GM23338 (cell line): ENCODE measurements at regions not wholly inside any gene's neighbourhood (a gene's known extent, or its start where the extent isn't known, plus 50 kb on each side); places are given as distances from the start of the nearest gene placed in this dataset.

ENCODE experiments used
- ATAC-seq: fragments of 200-7000 bp; cut with Tn5 transposase; 3 replicates; pipeline ENCODE4 v1.9.1; 2020
- DNase-seq: peaks from one replicate; pipeline ENCODE4 v3.0.0-alpha.2; 2015; ENCODE audit warnings: low spot score
- H2AFZ ChIP-seq: fragments of 200-600 bp; sonication (generic); 2 replicates; pipeline ENCODE4 v1.8.0; 2016; ENCODE audit warnings: antibody characterized with exemption, mild to moderate bottlenecking, moderate library complexity
- H3F3A ChIP-seq: fragments of 200-600 bp; sonication (generic); replicated peaks from 2 replicates; pipeline ENCODE4 v1.8.0; 2017; ENCODE audit warnings: antibody characterized with exemption, mixed run types, low read depth
- H3K27ac ChIP-seq: fragments of 200-600 bp; sonication (generic); 2 replicates; pipeline ENCODE4 v1.6.1; 2016; ENCODE audit warnings: low read depth
- H3K27me3 ChIP-seq: fragments of 200-600 bp; sonication (generic); 2 replicates; pipeline ENCODE4 v1.8.0; 2016; ENCODE audit warnings: mild to moderate bottlenecking, mixed run types, moderate library complexity; ENCODE audit not compliant: insufficient read depth
- H3K36me3 ChIP-seq: fragments of 200-600 bp; sonication (generic); 2 replicates; pipeline ENCODE4 v1.8.0; 2016; ENCODE audit warnings: mild to moderate bottlenecking; ENCODE audit not compliant: insufficient read depth
- H3K4me1 ChIP-seq: fragments of 200-600 bp; sonication (generic); 2 replicates; pipeline ENCODE4 v1.8.0; 2016; ENCODE audit warnings: mild to moderate bottlenecking, moderate library complexity; ENCODE audit not compliant: insufficient read depth
- H3K4me2 ChIP-seq: fragments of 200-600 bp; sonication (generic); 2 replicates; pipeline ENCODE4 v1.7.1; 2017; ENCODE audit warnings: mixed run types
- H3K4me3 ChIP-seq: fragments of 200-600 bp; sonication (generic); 2 replicates; pipeline ENCODE4 v1.6.1; 2016; ENCODE audit warnings: mixed run types
- H3K79me2 ChIP-seq: fragments of 200-600 bp; sonication (generic); replicated peaks from 2 replicates; pipeline ENCODE4 v1.8.0; 2017; ENCODE audit warnings: mild to moderate bottlenecking; ENCODE audit not compliant: insufficient read depth
- H3K9me2 ChIP-seq: fragments of 200-600 bp; sonication (generic); 2 replicates; pipeline ENCODE4 v1.8.0; 2017; ENCODE audit not compliant: insufficient read depth
- H4K20me1 ChIP-seq: fragments of 200-600 bp; sonication (generic); replicated peaks from 2 replicates; pipeline ENCODE4 v1.8.0; 2017; ENCODE audit warnings: mild to moderate bottlenecking; ENCODE audit not compliant: insufficient read depth
- H3K27ac Mint-ChIP-seq: 2 replicates; pipeline ENCODE4 v1.8.0; 2020; ENCODE audit warnings: inconsistent platforms, mild to moderate bottlenecking, moderate library complexity, mixed read lengths
- H3K27me3 Mint-ChIP-seq: 3 replicates; pipeline ENCODE4 v1.8.0; 2022; ENCODE audit warnings: low read depth, mild to moderate bottlenecking, moderate library complexity, mixed read lengths, inconsistent platforms; ENCODE audit not compliant: insufficient read depth, poor library complexity
- H3K36me3 Mint-ChIP-seq: 3 replicates; pipeline ENCODE4 v1.8.0; 2021; ENCODE audit warnings: low read depth, mild to moderate bottlenecking, inconsistent platforms, moderate library complexity, mixed read lengths
- H3K4me1 Mint-ChIP-seq: 3 replicates; pipeline ENCODE4 v1.8.0; 2020; ENCODE audit warnings: mild to moderate bottlenecking, inconsistent platforms, mixed read lengths
- H3K4me3 Mint-ChIP-seq: 3 replicates; pipeline ENCODE4 v1.8.0; 2021; ENCODE audit warnings: moderate library complexity, mild to moderate bottlenecking, inconsistent platforms, mixed read lengths
- H3K9me3 Mint-ChIP-seq: 3 replicates; pipeline ENCODE4 v1.8.0; 2020; ENCODE audit warnings: moderate library complexity, mild to moderate bottlenecking, inconsistent platforms, mixed read lengths
- CREB1 ChIP-seq: fragments of 250-450 bp; sonication (Bioruptor Pico); IDR thresholded peaks from 2 replicates; pipeline ENCODE4 v1.5.0; 2020; ENCODE audit warnings: low read depth, mild to moderate bottlenecking, moderate library complexity
- CTCF ChIP-seq, 2 experiments: fragments of 200-600 bp in 1 of 2; sonication (generic) in 1 of 2; conservative IDR thresholded peaks; 2 replicates each; pipeline versions ENCODE4 v1.5.1 to v1.6.1; 2016 to 2017; ENCODE audit warnings: antibody characterized with exemption in 2 of 2, low read depth in 2 of 2, mild to moderate bottlenecking in 2 of 2, moderate library complexity in 1 of 2
- ETS1 ChIP-seq: IDR thresholded peaks from 2 replicates; pipeline ENCODE4 v1.6.1; 2016; ENCODE audit warnings: antibody characterized with exemption
- EZH2 ChIP-seq: fragments of 200-600 bp; sonication (generic); IDR thresholded peaks from one replicate; pipeline ENCODE4 v1.8.0; 2017; ENCODE audit warnings: antibody characterized with exemption, mild to moderate bottlenecking, low read depth; ENCODE audit not compliant: unreplicated experiment
- EZH2phosphoT487 ChIP-seq: fragments of 200-600 bp; sonication (generic); IDR thresholded peaks from one replicate; pipeline ENCODE4 v1.8.1; 2018; ENCODE audit warnings: antibody characterized with exemption; ENCODE audit not compliant: unreplicated experiment
- JUNB ChIP-seq: IDR thresholded peaks from one replicate; pipeline ENCODE4 v1.6.1; 2016; ENCODE audit warnings: antibody characterized with exemption; ENCODE audit not compliant: unreplicated experiment
- NANOG ChIP-seq: IDR thresholded peaks from 2 replicates; pipeline ENCODE4 v1.6.1; 2016; ENCODE audit warnings: antibody characterized with exemption, borderline replicate concordance
- STAT1 ChIP-seq: IDR thresholded peaks from one replicate; pipeline ENCODE4 v1.6.1; 2016; ENCODE audit warnings: antibody characterized with exemption; ENCODE audit not compliant: unreplicated experiment
- ZNF114 ChIP-seq: fragments of 250-450 bp; sonication (Bioruptor Pico); IDR thresholded peaks from 2 replicates; pipeline ENCODE4 v1.5.0; 2020; ENCODE audit warnings: mild to moderate bottlenecking, moderate library complexity
- ZNF331 ChIP-seq: fragments of 250-450 bp; sonication (Bioruptor Pico); IDR thresholded peaks from 2 replicates; pipeline ENCODE4 v1.5.0; 2020; ENCODE audit warnings: low read depth, mild to moderate bottlenecking, moderate library complexity
- ZNF462 ChIP-seq: fragments of 250-450 bp; sonication (Bioruptor Pico); IDR thresholded peaks from 2 replicates; pipeline ENCODE4 v1.5.0; 2020; ENCODE audit warnings: mild to moderate bottlenecking, moderate library complexity

GRCh38 chr1:88191917-88192316, 492.2 kb upstream of the PKN2 start (continued):
- no peak for TF ChIP-seq ETS1
- no peak for TF ChIP-seq ZNF114 (CRISPR knock-in tag)
- no peak for TF ChIP-seq ZNF331 (CRISPR knock-in tag)
- no peak for TF ChIP-seq STAT1
- no peak for TF ChIP-seq NANOG

GRCh38 chr1:88194542-88194941, 489.5 kb upstream of the PKN2 start:
- Histone ChIP-seq H3F3A (no peaks in the 10 kb centered on the region), H3K27ac (no peak overlapping the region), H3K79me2 (no peaks in the 10 kb centered on the region), H4K20me1 (no peaks in the 10 kb centered on the region), H3K36me3 (no peaks in the 10 kb centered on the region), H3K27me3 (no peaks in the 10 kb centered on the region), H3K4me2 (no peak overlapping the region), H3K4me3 (no peak overlapping the region), H3K4me1 (no peaks in the 10 kb centered on the region; the same call in 1 of the 2 replicates), H2AFZ (no peak overlapping the region), H3K9me2 (peaks cover 3% of the 10 kb centered on the region; the same call in 1 of the 2 replicates)
- DNase-seq (no peak), ATAC-seq (no peak)
- Mint-ChIP-seq H3K36me3 (no peaks in the 10 kb centered on the region), H3K4me3 (no peak overlapping the region), H3K9me3 (no peaks in the 10 kb centered on the region), H3K4me1 (peaks cover 6% of the 10 kb centered on the region), H3K27ac (no peak overlapping the region), H3K27me3 (peaks cover 1% of the 10 kb centered on the region)
- no peak for TF ChIP-seq JUNB
- no peak for TF ChIP-seq EZH2
- no peak for TF ChIP-seq NANOG
- TF ChIP-seq ZNF462 = no peak
- no peak for TF ChIP-seq ZNF331 (CRISPR knock-in tag)
- no peak for TF ChIP-seq ZNF114 (CRISPR knock-in tag)
- no peak for TF ChIP-seq CREB1 (CRISPR knock-in tag)
- no peak for TF ChIP-seq ETS1
- TF ChIP-seq STAT1 = no peak
- TF ChIP-seq EZH2phosphoT487 = no peak
- no peak for TF ChIP-seq CTCF (conservative IDR thresholded peaks at IDR 0.05; ENCODE audit: low read depth in 2 of 2)
